Glomerular visceral epithelial cell (primary cell): ENCODE measurements at regions not wholly inside any gene's neighbourhood (a gene's known extent, or its start where the extent isn't known, plus 50 kb on each side); places are given as distances from the start of the nearest gene placed in this dataset.

Experiments used
- DNase-seq: peaks from one replicate; pipeline ENCODE4 v3.0.0-alpha.2; 2016; ENCODE audit errors: extremely low spot score

GRCh38 chr14:25993830-25994229, 604.0 kb downstream of the NOVA1 start:
- DNase-seq, result no peak

GRCh38 chr14:25988536-25988935, 609.3 kb downstream of the NOVA1 start:
- DNase-seq, result no peak

GRCh38 chr14:25955772-25956171, 642.1 kb downstream of the NOVA1 start:
- DNase-seq, result no peak

- no peak for DNase-seq
Observed at GRCh38 chr14:25953532-25954139, 644.2 kb downstream of the NOVA1 start.

- DNase-seq, result no peak
Observed at GRCh38 chr14:25945746-25946145, 652.1 kb downstream of the NOVA1 start.

- no peak for DNase-seq
Observed at GRCh38 chr14:25944020-25944419, 653.8 kb downstream of the NOVA1 start.

- no peak for DNase-seq
Observed at GRCh38 chr14:25943329-25943728, 654.5 kb downstream of the NOVA1 start.

- no peak for DNase-seq
Observed at GRCh38 chr14:25942090-25942489, 655.7 kb downstream of the NOVA1 start.

- DNase-seq, result no peak
Observed at GRCh38 chr14:25933731-25934130, 664.1 kb downstream of the NOVA1 start.

GRCh38 chr14:25929881-25930615, 667.8 kb downstream of the NOVA1 start:
- no peak for DNase-seq

- DNase-seq, result no peak
Observed at GRCh38 chr14:25911831-25912230, 686.0 kb downstream of the NOVA1 start.

GRCh38 chr14:25909045-25909747, 688.6 kb downstream of the NOVA1 start:
- DNase-seq, result no peak

GRCh38 chr14:25908277-25909044, 689.4 kb downstream of the NOVA1 start:
- no peak for DNase-seq

- no peak for DNase-seq
Observed at GRCh38 chr14:25904446-25904845, 693.4 kb downstream of the NOVA1 start.

- no peak for DNase-seq
Observed at GRCh38 chr14:25899197-25899596, 698.6 kb downstream of the NOVA1 start.

- DNase-seq, result no peak
Observed at GRCh38 chr14:25896777-25897176, 701.1 kb downstream of the NOVA1 start.

GRCh38 chr14:25895740-25896139, 702.1 kb downstream of the NOVA1 start:
- DNase-seq, result no peak

GRCh38 chr14:25887251-25887878, 710.5 kb downstream of the NOVA1 start:
- no peak for DNase-seq

GRCh38 chr14:25884657-25885056, 713.2 kb downstream of the NOVA1 start:
- no peak for DNase-seq

GRCh38 chr14:25882899-25883298, 714.9 kb downstream of the NOVA1 start:
- DNase-seq, result no peak

GRCh38 chr14:25875475-25875874, 722.4 kb downstream of the NOVA1 start:
- no peak for DNase-seq

- no peak for DNase-seq
Observed at GRCh38 chr14:25869854-25870253, 728.0 kb downstream of the NOVA1 start.
